Bronchial epithelial cell (primary cell): ENCODE measurements at regions not wholly inside any gene's neighbourhood (a gene's known extent, or its start where the extent isn't known, plus 50 kb on each side); places are given as distances from the start of the nearest gene placed in this dataset.

ENCODE experiments used
- DNase-seq: peaks from one replicate; pipeline ENCODE4 v3.0.0-alpha.2; 2010; ENCODE audit warnings: low read depth
- FAIRE-seq: peaks from 2 replicates; lab custom pipeline; 2011; peaks lifted over from hg19 to GRCh38; lab: Jason Lieb, UNC
- H3K27me3 ChIP-seq: 2 replicates; pipeline ENCODE4 v1.5.1; 2011; ENCODE audit warnings: low read length; ENCODE audit not compliant: control insufficient read depth, insufficient read depth
- H3K36me3 ChIP-seq: 2 replicates; pipeline ENCODE4 v1.5.1; 2011; ENCODE audit warnings: low read length; ENCODE audit not compliant: control insufficient read depth, insufficient read depth
- H3K4me3 ChIP-seq: 2 replicates; pipeline ENCODE4 v1.5.1; 2011; ENCODE audit warnings: mild to moderate bottlenecking, low read depth, low read length, control low read depth
- TF ChIP-seq, protein P1 (sequence below): IDR thresholded peaks from 2 replicates; pipeline ENCODE4 v1.5.1; 2011; ENCODE audit warnings: mild to moderate bottlenecking, moderate library complexity, low read length, control low read depth, inconsistent platforms; ENCODE audit not compliant: insufficient read depth, severe bottlenecking

DNA sequence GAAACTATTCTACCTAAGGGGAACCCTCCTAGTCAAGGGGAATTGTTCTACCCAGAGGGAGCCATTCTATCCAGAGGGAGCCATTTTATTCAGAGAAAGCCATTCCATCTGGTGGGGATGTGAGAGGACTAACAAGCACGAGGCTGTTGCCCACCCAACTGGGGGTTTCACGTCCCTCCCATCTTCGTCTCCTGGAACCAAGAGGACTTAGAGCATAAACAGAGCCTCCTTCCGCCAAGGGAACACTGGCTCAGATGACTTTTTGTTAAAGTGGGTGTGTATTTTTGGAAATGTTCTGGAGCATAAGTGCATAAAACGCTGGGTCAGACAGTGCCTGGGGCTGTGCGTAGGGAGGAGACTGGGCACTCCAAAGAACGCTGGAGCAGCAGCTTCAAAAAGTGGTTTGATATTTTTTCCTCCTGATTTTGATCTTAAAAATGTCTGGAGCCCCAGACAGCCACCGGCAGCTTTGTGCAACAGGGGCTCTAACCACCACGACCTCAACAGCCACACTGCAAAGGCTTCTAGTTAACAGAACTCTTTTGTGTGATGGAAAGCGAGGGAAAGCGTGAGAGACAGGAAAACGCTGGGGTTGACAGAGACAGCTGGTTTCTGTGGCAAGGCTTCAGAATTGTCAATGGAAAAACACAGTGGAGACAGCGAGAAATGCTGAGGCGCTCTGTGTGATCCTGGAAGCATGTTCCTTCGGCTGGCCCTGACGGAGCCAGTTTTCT lies 363.6 kb upstream of the CAMK1G start:
- Histone ChIP-seq H3K36me3 (no peaks in the 10 kb centered on the region), H3K27me3 (no peaks in the 10 kb centered on the region), H3K4me3 (no peak overlapping the region)
- peak; percentile 36 for FAIRE-seq
- DNase-seq = no peak
- TF ChIP-seq, protein P1, sequence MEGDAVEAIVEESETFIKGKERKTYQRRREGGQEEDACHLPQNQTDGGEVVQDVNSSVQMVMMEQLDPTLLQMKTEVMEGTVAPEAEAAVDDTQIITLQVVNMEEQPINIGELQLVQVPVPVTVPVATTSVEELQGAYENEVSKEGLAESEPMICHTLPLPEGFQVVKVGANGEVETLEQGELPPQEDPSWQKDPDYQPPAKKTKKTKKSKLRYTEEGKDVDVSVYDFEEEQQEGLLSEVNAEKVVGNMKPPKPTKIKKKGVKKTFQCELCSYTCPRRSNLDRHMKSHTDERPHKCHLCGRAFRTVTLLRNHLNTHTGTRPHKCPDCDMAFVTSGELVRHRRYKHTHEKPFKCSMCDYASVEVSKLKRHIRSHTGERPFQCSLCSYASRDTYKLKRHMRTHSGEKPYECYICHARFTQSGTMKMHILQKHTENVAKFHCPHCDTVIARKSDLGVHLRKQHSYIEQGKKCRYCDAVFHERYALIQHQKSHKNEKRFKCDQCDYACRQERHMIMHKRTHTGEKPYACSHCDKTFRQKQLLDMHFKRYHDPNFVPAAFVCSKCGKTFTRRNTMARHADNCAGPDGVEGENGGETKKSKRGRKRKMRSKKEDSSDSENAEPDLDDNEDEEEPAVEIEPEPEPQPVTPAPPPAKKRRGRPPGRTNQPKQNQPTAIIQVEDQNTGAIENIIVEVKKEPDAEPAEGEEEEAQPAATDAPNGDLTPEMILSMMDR = no peak

DNA sequence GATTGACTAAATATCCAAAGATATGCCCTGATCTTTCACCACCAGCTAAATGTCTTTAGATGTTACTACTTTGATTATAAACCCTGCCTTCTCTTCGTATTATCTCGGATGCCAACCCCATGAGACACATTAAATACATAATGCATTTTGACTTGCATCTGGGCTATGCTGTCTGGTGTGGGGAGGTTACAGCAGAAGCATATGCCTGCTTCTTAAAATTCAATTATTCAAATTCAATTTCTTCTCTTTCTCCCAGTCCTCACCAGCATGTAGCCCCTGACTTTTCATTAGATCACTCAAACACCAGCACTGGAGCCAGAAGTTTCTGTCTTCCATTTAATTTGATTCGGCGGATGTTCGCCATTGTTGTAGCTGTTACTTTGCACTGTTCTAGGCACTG lies 360.7 kb upstream of the CAMK1G start:
- FAIRE-seq (peak; percentile 23), DNase-seq (no peak)
- TF ChIP-seq, protein P1 = no peak
- no peaks in the 10 kb centered on the region for H3K36me3 ChIP-seq
- H3K4me3 ChIP-seq = no peak overlapping the region
- no peaks in the 10 kb centered on the region for H3K27me3 ChIP-seq

DNA sequence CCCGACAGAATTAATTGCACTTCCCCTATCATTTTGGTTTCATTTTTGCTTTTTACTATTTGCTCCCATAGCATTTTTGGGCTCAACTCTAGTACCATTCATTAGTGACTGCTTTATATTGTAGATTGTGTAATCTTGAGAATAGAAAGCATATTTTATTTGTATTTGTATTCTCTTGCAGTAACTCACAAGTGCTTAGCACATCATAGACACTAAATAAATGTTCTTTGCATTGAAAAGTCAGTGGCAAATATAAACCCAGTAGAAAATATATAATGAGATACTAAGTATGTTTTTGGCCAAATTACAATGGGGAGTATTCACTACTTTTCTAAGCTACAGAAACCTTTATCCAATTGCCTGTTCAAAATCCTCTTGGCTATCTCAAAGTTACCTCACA lies 359.7 kb upstream of the CAMK1G start:
- no peak for FAIRE-seq
- no peaks in the 10 kb centered on the region for H3K36me3 ChIP-seq
- H3K27me3 ChIP-seq = no peaks in the 10 kb centered on the region
- H3K4me3 ChIP-seq = no peak overlapping the region
- DNase-seq = no peak
- TF ChIP-seq, protein P1 = no peak

DNA sequence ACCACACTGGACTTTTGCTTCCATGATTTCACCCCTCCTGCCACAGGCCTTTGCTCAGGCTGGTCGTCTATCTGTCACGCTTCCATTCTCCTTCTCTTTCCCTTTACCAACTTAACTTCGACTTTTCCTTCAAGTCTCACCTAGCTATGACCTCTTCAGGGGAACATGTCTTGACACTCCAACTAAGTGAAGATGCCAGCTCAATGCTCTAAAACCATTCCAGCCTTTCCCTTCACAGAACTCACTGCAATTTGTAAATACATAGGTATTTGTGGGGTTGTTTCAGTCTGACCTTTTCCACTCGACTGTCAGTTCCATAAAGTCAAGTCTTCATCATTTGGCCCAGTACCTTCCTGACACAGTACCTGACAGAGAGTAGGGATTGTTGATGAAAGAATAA lies 358.6 kb upstream of the CAMK1G start:
- no peaks in the 10 kb centered on the region for H3K36me3 ChIP-seq
- TF ChIP-seq, protein P1 = no peak
- H3K27me3 ChIP-seq = no peaks in the 10 kb centered on the region
- no peak overlapping the region for H3K4me3 ChIP-seq
- no peak for FAIRE-seq
- DNase-seq = no peak

DNA sequence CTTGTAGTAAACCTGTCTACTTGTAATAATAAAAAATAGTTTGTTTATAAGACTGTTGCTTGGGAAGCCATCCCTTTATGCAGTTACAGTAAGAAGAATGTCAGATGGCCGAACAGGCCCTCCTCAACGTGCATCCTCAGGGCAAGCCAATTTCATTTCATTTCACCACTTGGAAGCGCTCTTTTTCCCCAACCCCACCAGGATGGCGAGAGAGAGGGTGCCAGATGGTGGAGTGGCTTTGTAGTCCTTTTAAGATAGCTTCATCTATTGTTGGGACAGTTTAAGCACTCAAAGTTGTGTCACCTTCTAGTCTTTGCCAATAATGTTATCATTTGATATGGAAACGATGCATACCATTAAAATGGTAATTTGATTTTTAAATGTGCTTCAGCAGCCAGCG lies 356.3 kb upstream of the CAMK1G start:
- Histone ChIP-seq H3K4me3 (no peak overlapping the region), H3K36me3 (no peaks in the 10 kb centered on the region), H3K27me3 (no peaks in the 10 kb centered on the region)
- FAIRE-seq (no peak), DNase-seq (no peak)
- TF ChIP-seq, protein P1 = no peak

DNA sequence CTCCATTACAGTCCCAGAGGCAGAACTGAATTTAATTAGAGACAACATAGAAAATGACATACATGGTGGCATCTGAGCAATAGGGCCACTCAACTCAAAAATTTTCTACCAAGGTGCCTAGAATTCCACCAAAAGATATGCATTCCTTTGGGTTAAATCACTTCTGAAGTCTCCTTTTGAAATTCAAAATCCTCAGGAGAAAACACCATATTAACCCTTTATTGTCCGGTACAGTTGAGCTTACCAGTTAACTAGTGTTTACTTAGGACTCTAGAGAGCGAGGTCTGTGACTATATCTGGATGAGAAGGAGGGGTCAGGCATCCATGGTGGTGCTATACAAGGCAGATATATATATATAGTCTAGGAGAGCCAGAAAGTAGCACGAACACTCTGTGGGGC lies 355.6 kb upstream of the CAMK1G start:
- no peak for DNase-seq
- TF ChIP-seq, protein P1 = no peak
- H3K27me3 ChIP-seq = no peaks in the 10 kb centered on the region
- no peak for FAIRE-seq
- H3K36me3 ChIP-seq = no peaks in the 10 kb centered on the region
- H3K4me3 ChIP-seq = no peak overlapping the region
